ENCODE measurements at regions not wholly inside any gene's neighbourhood (a gene's known extent, or its start where the extent isn't known, plus 50 kb on each side); places are given as distances from the start of the nearest gene placed in this dataset.

GRCh38 chr17:14856176-14856575, 408.9 kb downstream of the PMP22 start:
- Mint-ChIP-seq H3K27ac (no peak overlapping the region), H3K4me3 (no peak overlapping the region), H3K9me3 (peaks cover 11% of the 10 kb centered on the region), H3K4me1 (peaks cover 14% of the 10 kb centered on the region), H3K27me3 (ENCODE audit: low read depth) (no peaks in the 10 kb centered on the region), H3K36me3 (peaks cover 2% of the 10 kb centered on the region; the same call in 1 of the 2 replicates)
- no peak for TF ChIP-seq GABPB1 (CRISPR knock-in tag; IDR thresholded peaks at IDR 0.05)
- TF ChIP-seq ZNF263 (CRISPR knock-in tag; IDR thresholded peaks at IDR 0.05; ENCODE audit: low read depth), result no peak
- TF ChIP-seq, protein P1, sequence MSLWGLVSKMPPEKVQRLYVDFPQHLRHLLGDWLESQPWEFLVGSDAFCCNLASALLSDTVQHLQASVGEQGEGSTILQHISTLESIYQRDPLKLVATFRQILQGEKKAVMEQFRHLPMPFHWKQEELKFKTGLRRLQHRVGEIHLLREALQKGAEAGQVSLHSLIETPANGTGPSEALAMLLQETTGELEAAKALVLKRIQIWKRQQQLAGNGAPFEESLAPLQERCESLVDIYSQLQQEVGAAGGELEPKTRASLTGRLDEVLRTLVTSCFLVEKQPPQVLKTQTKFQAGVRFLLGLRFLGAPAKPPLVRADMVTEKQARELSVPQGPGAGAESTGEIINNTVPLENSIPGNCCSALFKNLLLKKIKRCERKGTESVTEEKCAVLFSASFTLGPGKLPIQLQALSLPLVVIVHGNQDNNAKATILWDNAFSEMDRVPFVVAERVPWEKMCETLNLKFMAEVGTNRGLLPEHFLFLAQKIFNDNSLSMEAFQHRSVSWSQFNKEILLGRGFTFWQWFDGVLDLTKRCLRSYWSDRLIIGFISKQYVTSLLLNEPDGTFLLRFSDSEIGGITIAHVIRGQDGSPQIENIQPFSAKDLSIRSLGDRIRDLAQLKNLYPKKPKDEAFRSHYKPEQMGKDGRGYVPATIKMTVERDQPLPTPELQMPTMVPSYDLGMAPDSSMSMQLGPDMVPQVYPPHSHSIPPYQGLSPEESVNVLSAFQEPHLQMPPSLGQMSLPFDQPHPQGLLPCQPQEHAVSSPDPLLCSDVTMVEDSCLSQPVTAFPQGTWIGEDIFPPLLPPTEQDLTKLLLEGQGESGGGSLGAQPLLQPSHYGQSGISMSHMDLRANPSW (CRISPR knock-in tag; conservative IDR thresholded peaks at IDR 0.05; ENCODE audit: low read depth), result no peak
- TF ChIP-seq, protein P2, sequence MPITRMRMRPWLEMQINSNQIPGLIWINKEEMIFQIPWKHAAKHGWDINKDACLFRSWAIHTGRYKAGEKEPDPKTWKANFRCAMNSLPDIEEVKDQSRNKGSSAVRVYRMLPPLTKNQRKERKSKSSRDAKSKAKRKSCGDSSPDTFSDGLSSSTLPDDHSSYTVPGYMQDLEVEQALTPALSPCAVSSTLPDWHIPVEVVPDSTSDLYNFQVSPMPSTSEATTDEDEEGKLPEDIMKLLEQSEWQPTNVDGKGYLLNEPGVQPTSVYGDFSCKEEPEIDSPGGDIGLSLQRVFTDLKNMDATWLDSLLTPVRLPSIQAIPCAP (CRISPR knock-in tag; IDR thresholded peaks at IDR 0.05), result no peak
- no peak for TF ChIP-seq ZNF671 (CRISPR knock-in tag; IDR thresholded peaks at IDR 0.05)
- TF ChIP-seq, protein P3, sequence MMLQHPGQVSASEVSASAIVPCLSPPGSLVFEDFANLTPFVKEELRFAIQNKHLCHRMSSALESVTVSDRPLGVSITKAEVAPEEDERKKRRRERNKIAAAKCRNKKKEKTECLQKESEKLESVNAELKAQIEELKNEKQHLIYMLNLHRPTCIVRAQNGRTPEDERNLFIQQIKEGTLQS (CRISPR knock-in tag; conservative IDR thresholded peaks at IDR 0.05), result no peak
- TF ChIP-seq ZBTB21 (CRISPR knock-in tag; IDR thresholded peaks at IDR 0.05; ENCODE audit: borderline replicate concordance), result no peak
- TF ChIP-seq, protein P4, sequence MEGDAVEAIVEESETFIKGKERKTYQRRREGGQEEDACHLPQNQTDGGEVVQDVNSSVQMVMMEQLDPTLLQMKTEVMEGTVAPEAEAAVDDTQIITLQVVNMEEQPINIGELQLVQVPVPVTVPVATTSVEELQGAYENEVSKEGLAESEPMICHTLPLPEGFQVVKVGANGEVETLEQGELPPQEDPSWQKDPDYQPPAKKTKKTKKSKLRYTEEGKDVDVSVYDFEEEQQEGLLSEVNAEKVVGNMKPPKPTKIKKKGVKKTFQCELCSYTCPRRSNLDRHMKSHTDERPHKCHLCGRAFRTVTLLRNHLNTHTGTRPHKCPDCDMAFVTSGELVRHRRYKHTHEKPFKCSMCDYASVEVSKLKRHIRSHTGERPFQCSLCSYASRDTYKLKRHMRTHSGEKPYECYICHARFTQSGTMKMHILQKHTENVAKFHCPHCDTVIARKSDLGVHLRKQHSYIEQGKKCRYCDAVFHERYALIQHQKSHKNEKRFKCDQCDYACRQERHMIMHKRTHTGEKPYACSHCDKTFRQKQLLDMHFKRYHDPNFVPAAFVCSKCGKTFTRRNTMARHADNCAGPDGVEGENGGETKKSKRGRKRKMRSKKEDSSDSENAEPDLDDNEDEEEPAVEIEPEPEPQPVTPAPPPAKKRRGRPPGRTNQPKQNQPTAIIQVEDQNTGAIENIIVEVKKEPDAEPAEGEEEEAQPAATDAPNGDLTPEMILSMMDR (IDR thresholded peaks at IDR 0.05), result no peak
- TF ChIP-seq, protein P5, sequence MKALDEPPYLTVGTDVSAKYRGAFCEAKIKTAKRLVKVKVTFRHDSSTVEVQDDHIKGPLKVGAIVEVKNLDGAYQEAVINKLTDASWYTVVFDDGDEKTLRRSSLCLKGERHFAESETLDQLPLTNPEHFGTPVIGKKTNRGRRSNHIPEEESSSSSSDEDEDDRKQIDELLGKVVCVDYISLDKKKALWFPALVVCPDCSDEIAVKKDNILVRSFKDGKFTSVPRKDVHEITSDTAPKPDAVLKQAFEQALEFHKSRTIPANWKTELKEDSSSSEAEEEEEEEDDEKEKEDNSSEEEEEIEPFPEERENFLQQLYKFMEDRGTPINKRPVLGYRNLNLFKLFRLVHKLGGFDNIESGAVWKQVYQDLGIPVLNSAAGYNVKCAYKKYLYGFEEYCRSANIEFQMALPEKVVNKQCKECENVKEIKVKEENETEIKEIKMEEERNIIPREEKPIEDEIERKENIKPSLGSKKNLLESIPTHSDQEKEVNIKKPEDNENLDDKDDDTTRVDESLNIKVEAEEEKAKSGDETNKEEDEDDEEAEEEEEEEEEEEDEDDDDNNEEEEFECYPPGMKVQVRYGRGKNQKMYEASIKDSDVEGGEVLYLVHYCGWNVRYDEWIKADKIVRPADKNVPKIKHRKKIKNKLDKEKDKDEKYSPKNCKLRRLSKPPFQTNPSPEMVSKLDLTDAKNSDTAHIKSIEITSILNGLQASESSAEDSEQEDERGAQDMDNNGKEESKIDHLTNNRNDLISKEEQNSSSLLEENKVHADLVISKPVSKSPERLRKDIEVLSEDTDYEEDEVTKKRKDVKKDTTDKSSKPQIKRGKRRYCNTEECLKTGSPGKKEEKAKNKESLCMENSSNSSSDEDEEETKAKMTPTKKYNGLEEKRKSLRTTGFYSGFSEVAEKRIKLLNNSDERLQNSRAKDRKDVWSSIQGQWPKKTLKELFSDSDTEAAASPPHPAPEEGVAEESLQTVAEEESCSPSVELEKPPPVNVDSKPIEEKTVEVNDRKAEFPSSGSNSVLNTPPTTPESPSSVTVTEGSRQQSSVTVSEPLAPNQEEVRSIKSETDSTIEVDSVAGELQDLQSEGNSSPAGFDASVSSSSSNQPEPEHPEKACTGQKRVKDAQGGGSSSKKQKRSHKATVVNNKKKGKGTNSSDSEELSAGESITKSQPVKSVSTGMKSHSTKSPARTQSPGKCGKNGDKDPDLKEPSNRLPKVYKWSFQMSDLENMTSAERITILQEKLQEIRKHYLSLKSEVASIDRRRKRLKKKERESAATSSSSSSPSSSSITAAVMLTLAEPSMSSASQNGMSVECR (CRISPR knock-in tag; IDR thresholded peaks at IDR 0.05; ENCODE audit: borderline replicate concordance), result no peak
- no peak for TF ChIP-seq TEAD4 (CRISPR knock-in tag; IDR thresholded peaks at IDR 0.05)
- TF ChIP-seq ZNF416 (CRISPR knock-in tag; IDR thresholded peaks at IDR 0.05), result no peak
- TF ChIP-seq, protein P6, sequence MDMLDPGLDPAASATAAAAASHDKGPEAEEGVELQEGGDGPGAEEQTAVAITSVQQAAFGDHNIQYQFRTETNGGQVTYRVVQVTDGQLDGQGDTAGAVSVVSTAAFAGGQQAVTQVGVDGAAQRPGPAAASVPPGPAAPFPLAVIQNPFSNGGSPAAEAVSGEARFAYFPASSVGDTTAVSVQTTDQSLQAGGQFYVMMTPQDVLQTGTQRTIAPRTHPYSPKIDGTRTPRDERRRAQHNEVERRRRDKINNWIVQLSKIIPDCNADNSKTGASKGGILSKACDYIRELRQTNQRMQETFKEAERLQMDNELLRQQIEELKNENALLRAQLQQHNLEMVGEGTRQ (CRISPR knock-in tag; IDR thresholded peaks at IDR 0.05), result no peak
- TF ChIP-seq EMX1 (CRISPR knock-in tag; IDR thresholded peaks at IDR 0.05), result no peak
- TF ChIP-seq PRRX2 (CRISPR knock-in tag; IDR thresholded peaks at IDR 0.05), result no peak
- TF ChIP-seq, protein P7, sequence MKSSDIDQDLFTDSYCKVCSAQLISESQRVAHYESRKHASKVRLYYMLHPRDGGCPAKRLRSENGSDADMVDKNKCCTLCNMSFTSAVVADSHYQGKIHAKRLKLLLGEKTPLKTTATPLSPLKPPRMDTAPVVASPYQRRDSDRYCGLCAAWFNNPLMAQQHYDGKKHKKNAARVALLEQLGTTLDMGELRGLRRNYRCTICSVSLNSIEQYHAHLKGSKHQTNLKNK (CRISPR knock-in tag; IDR thresholded peaks at IDR 0.05), result no peak
- TF ChIP-seq KAT7 (CRISPR knock-in tag; IDR thresholded peaks at IDR 0.05; ENCODE audit: borderline replicate concordance), result no peak
- TF ChIP-seq ZSCAN18 (CRISPR knock-in tag; IDR thresholded peaks at IDR 0.05), result no peak
- TF ChIP-seq, protein P8, sequence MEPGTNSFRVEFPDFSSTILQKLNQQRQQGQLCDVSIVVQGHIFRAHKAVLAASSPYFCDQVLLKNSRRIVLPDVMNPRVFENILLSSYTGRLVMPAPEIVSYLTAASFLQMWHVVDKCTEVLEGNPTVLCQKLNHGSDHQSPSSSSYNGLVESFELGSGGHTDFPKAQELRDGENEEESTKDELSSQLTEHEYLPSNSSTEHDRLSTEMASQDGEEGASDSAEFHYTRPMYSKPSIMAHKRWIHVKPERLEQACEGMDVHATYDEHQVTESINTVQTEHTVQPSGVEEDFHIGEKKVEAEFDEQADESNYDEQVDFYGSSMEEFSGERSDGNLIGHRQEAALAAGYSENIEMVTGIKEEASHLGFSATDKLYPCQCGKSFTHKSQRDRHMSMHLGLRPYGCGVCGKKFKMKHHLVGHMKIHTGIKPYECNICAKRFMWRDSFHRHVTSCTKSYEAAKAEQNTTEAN (CRISPR knock-in tag; IDR thresholded peaks at IDR 0.05), result no peak
- no peak for TF ChIP-seq SP1 (CRISPR knock-in tag; conservative IDR thresholded peaks at IDR 0.05)
- TF ChIP-seq NFE2L1 (CRISPR knock-in tag; IDR thresholded peaks at IDR 0.05), result no peak
- peak; percentile 51 for ATAC-seq
- DNase-seq (ENCODE audit: low spot score), result no peak
- POLR2A ChIA-PET, result interaction anchor here (0.9 kb wide), 1 partner anchor 17 kb away, joined by 3 read pairs; no protein-coding TSS in a partner anchor
- CTCF ChIA-PET, result interaction anchor here (2.3 kb wide), 1 partner anchor 300 kb away, joined by 4 read pairs; no protein-coding TSS in a partner anchor

Data from WTC11 (cell line).